ENCODE measurements at regions not wholly inside any gene's neighbourhood (a gene's known extent, or its start where the extent isn't known, plus 50 kb on each side); places are given as distances from the start of the nearest gene placed in this dataset.

- no peak for DNase-seq
- no peaks in the 10 kb centered on the region for H3K4me1 Mint-ChIP-seq
- no peak overlapping the region for H3K4me3 Mint-ChIP-seq
- H3K36me3 Mint-ChIP-seq = no peaks in the 10 kb centered on the region
- POLR2A ChIA-PET = no interaction called here
- H3K27me3 Mint-ChIP-seq = no peaks in the 10 kb centered on the region
- no peaks in the 10 kb centered on the region for H3K9me3 Mint-ChIP-seq
- no peak for ATAC-seq
- no peak overlapping the region for H3K27ac Mint-ChIP-seq
Observed at GRCh38 chr4:158018221-158018830, 154.5 kb downstream of the GASK1B start.

GRCh38 chr4:158016511-158016910 is 156.3 kb downstream of the GASK1B start:
- H3K27me3 Mint-ChIP-seq = no peaks in the 10 kb centered on the region
- H3K4me3 Mint-ChIP-seq = no peak overlapping the region
- ATAC-seq = no peak
- H3K4me1 Mint-ChIP-seq = no peaks in the 10 kb centered on the region
- DNase-seq = no peak
- POLR2A ChIA-PET = no interaction called here
- no peaks in the 10 kb centered on the region for H3K9me3 Mint-ChIP-seq
- H3K36me3 Mint-ChIP-seq = no peaks in the 10 kb centered on the region
- no peak overlapping the region for H3K27ac Mint-ChIP-seq

GRCh38 chr4:158015241-158015640 is 157.6 kb downstream of the GASK1B start:
- Mint-ChIP-seq H3K4me1 (no peaks in the 10 kb centered on the region), H3K9me3 (no peaks in the 10 kb centered on the region), H3K36me3 (no peaks in the 10 kb centered on the region), H3K27ac (no peak overlapping the region), H3K4me3 (no peak overlapping the region), H3K27me3 (no peaks in the 10 kb centered on the region)
- POLR2A ChIA-PET = no interaction called here
- DNase-seq (no peak), ATAC-seq (no peak)

- POLR2A ChIA-PET = no interaction called here
- Mint-ChIP-seq H3K27me3 (peaks cover 0 to under 1% (median 0%) of the 10 kb centered on the region in 5 donors), H3K36me3 (no peaks in the 10 kb centered on the region), H3K4me1 (no peaks in the 10 kb centered on the region), H3K27ac (no peak overlapping the region), H3K4me3 (no peak overlapping the region), H3K9me3 (no peaks in the 10 kb centered on the region)
- ATAC-seq (no peak), DNase-seq (no peak)
Observed at GRCh38 chr4:158013858-158014257, 159.0 kb downstream of the GASK1B start.

- Mint-ChIP-seq H3K27ac (no peak overlapping the region), H3K27me3 (peaks cover 0 to 3% (median 3%) of the 10 kb centered on the region in 5 donors), H3K4me1 (no peaks in the 10 kb centered on the region), H3K4me3 (no peak overlapping the region), H3K9me3 (peaks cover 0 to 3% (median 0%) of the 10 kb centered on the region in 9 donors), H3K36me3 (no peaks in the 10 kb centered on the region)
- no peak for ATAC-seq
- no peak for DNase-seq
- POLR2A ChIA-PET = no interaction called here
Observed at GRCh38 chr4:158010361-158010760, 162.5 kb downstream of the GASK1B start.

GRCh38 chr4:158008551-158009218 is 164.1 kb downstream of the GASK1B start:
- Mint-ChIP-seq H3K27me3 (peaks cover 0 to 7% (median 3%) of the 10 kb centered on the region in 5 donors), H3K9me3 (peaks cover 0 to 3% (median 0%) of the 10 kb centered on the region in 9 donors), H3K4me1 (no peaks in the 10 kb centered on the region), H3K27ac (no peak overlapping the region), H3K36me3 (no peaks in the 10 kb centered on the region), H3K4me3 (no peak overlapping the region)
- ATAC-seq (no peak), DNase-seq (no peak)
- POLR2A ChIA-PET = no interaction called here

GRCh38 chr4:158007566-158007965 is 165.3 kb downstream of the GASK1B start:
- H3K27ac Mint-ChIP-seq = peak overlapping the region in 1 of 10 donors; percentile 2
- H3K36me3 Mint-ChIP-seq = no peaks in the 10 kb centered on the region
- peaks cover 0 to 3% (median 0%) of the 10 kb centered on the region in 9 donors for H3K9me3 Mint-ChIP-seq
- POLR2A ChIA-PET = no interaction called here
- no peaks in the 10 kb centered on the region for H3K4me1 Mint-ChIP-seq
- peaks cover 0 to 7% (median 3%) of the 10 kb centered on the region in 5 donors for H3K27me3 Mint-ChIP-seq
- DNase-seq = no peak
- no peak for ATAC-seq
- H3K4me3 Mint-ChIP-seq = no peak overlapping the region

GRCh38 chr4:158006990-158007389 is 165.8 kb downstream of the GASK1B start:
- ATAC-seq = no peak
- DNase-seq = no peak
- Mint-ChIP-seq H3K4me1 (no peaks in the 10 kb centered on the region), H3K4me3 (no peak overlapping the region), H3K27ac (no peak overlapping the region), H3K36me3 (no peaks in the 10 kb centered on the region), H3K9me3 (peaks cover 0 to 3% (median 0%) of the 10 kb centered on the region in 9 donors), H3K27me3 (peaks cover 0 to 7% (median 3%) of the 10 kb centered on the region in 5 donors)
- POLR2A ChIA-PET = no interaction called here

GRCh38 chr4:158005021-158005420 is 167.8 kb downstream of the GASK1B start:
- H3K4me1 Mint-ChIP-seq = no peaks in the 10 kb centered on the region
- no peaks in the 10 kb centered on the region for H3K36me3 Mint-ChIP-seq
- H3K27me3 Mint-ChIP-seq = peaks cover 0 to 7% (median 3%) of the 10 kb centered on the region in 5 donors
- peaks cover 0 to 3% (median 0%) of the 10 kb centered on the region in 9 donors for H3K9me3 Mint-ChIP-seq
- DNase-seq (no peak), ATAC-seq (no peak)
- POLR2A ChIA-PET = no interaction called here
- H3K4me3 Mint-ChIP-seq = no peak overlapping the region
- no peak overlapping the region for H3K27ac Mint-ChIP-seq

- POLR2A ChIA-PET = no interaction called here
- H3K4me1 Mint-ChIP-seq = no peaks in the 10 kb centered on the region
- H3K9me3 Mint-ChIP-seq = peaks cover 0 to 3% (median 0%) of the 10 kb centered on the region in 9 donors
- no peak overlapping the region for H3K27ac Mint-ChIP-seq
- no peak overlapping the region for H3K4me3 Mint-ChIP-seq
- peaks cover 0 to 7% (median 3%) of the 10 kb centered on the region in 5 donors for H3K27me3 Mint-ChIP-seq
- ATAC-seq (no peak), DNase-seq (no peak)
- H3K36me3 Mint-ChIP-seq = no peaks in the 10 kb centered on the region
Observed at GRCh38 chr4:158004101-158004500, 168.7 kb downstream of the GASK1B start.

- Mint-ChIP-seq H3K27me3 (peaks cover 0 to 3% (median 2%) of the 10 kb centered on the region in 5 donors), H3K27ac (no peak overlapping the region), H3K4me1 (no peaks in the 10 kb centered on the region), H3K36me3 (no peaks in the 10 kb centered on the region), H3K4me3 (no peak overlapping the region), H3K9me3 (no peaks in the 10 kb centered on the region)
- POLR2A ChIA-PET = no interaction called here
- DNase-seq (no peak), ATAC-seq (no peak)
Observed at GRCh38 chr4:158003212-158003611, 169.6 kb downstream of the GASK1B start.

GRCh38 chr4:158002173-158002572 is 170.7 kb downstream of the GASK1B start:
- Mint-ChIP-seq H3K4me1 (no peaks in the 10 kb centered on the region), H3K9me3 (peaks cover 0 to 3% (median 0%) of the 10 kb centered on the region in 9 donors), H3K27ac (no peak overlapping the region), H3K36me3 (no peaks in the 10 kb centered on the region), H3K27me3 (peaks cover 0 to 6% (median 2%) of the 10 kb centered on the region in 5 donors), H3K4me3 (no peak overlapping the region)
- DNase-seq = no peak
- ATAC-seq = no peak
- POLR2A ChIA-PET = no interaction called here

- DNase-seq (no peak), ATAC-seq (no peak)
- POLR2A ChIA-PET = no interaction called here
- no peak overlapping the region for H3K27ac Mint-ChIP-seq
- H3K36me3 Mint-ChIP-seq = no peaks in the 10 kb centered on the region
- no peak overlapping the region for H3K4me3 Mint-ChIP-seq
- peaks cover 0 to 3% (median 0%) of the 10 kb centered on the region in 9 donors for H3K9me3 Mint-ChIP-seq
- peaks cover 0 to 7% (median 2%) of the 10 kb centered on the region in 5 donors for H3K27me3 Mint-ChIP-seq
- H3K4me1 Mint-ChIP-seq = no peaks in the 10 kb centered on the region
Observed at GRCh38 chr4:158001756-158002155, 171.1 kb downstream of the GASK1B start.

- H3K9me3 Mint-ChIP-seq = peaks cover 0 to 3% (median 0%) of the 10 kb centered on the region in 9 donors
Observed at GRCh38 chr4:157999723-158000122, 173.1 kb downstream of the GASK1B start.

More at GRCh38 chr4:157999723-158000122, 173.1 kb downstream of the GASK1B start:
- POLR2A ChIA-PET = no interaction called here
- H3K36me3 Mint-ChIP-seq = no peaks in the 10 kb centered on the region
- no peaks in the 10 kb centered on the region for H3K4me1 Mint-ChIP-seq
- no peak overlapping the region for H3K4me3 Mint-ChIP-seq
- no peak overlapping the region for H3K27ac Mint-ChIP-seq
- ATAC-seq (no peak), DNase-seq (no peak)
- H3K27me3 Mint-ChIP-seq = peaks cover 0 to 7% (median 2%) of the 10 kb centered on the region in 5 donors
